ENCODE measurements at regions not wholly inside any gene's neighbourhood (a gene's known extent, or its start where the extent isn't known, plus 50 kb on each side); places are given as distances from the start of the nearest gene placed in this dataset.

- Histone ChIP-seq H3K9ac (ENCODE audit: insufficient read depth in 1 of 2, low read depth in 2 of 2, low read length in 2 of 2) (no peak overlapping the region), H2AFZ (ENCODE audit: low read depth, low read length) (no peak overlapping the region), H3K4me3 (no peak overlapping the region), H3K27ac (ENCODE audit: extremely low read depth, low read depth, low read length) (no peak overlapping the region), H3K36me3 (ENCODE audit: control insufficient read depth, insufficient read depth, low read length) (no peaks in the 10 kb centered on the region), H3K4me1 (replicated peaks in 1 of 2; ENCODE audit: control insufficient read depth in 2 of 2, insufficient read depth in 2 of 2, low read length in 2 of 2) (no peaks in the 10 kb centered on the region), H4K20me1 (replicated peaks; ENCODE audit: control insufficient read depth, insufficient read depth, low read length) (no peaks in the 10 kb centered on the region), H3K4me2 (ENCODE audit: insufficient read depth, low read length) (no peak overlapping the region), H3K9me3 (replicated peaks; ENCODE audit: control insufficient read depth, insufficient read depth, low read depth, low read length) (no peaks in the 10 kb centered on the region), H3K9me1 (ENCODE audit: control insufficient read depth, insufficient read depth, low read length) (no peaks in the 10 kb centered on the region), H3K27me3 (ENCODE audit: control insufficient read depth in 2 of 2, insufficient read depth in 2 of 2, low read length in 2 of 2) (no peaks in the 10 kb centered on the region), H3K79me2 (ENCODE audit: control insufficient read depth, insufficient read depth, low read length) (no peaks in the 10 kb centered on the region)
- DNase-seq (ENCODE audit: extremely low read depth in 1 of 4, low spot score in 3 of 4) (no peak), FAIRE-seq (no peak), ATAC-seq (no peak)
- ChIA-PET CTCF (ENCODE audit: low intra/inter-chr PET ratio) (no interaction called here), POLR2A (no interaction called here)
- 0% methylated on average over 1 of the region's 1 CpG for WGBS (ENCODE audit: insufficient coverage, low coverage, missing lambda C conversion rate)
- in situ Hi-C loops (cut with MboI) = no loop called here
- no TSS peak for BruUV-seq (replicated peaks)
- TF ChIP-seq E2F1 (CRISPR knock-in tag; IDR thresholded peaks at IDR 0.05) (no peak), ZKSCAN3 (CRISPR knock-in tag; IDR thresholded peaks at IDR 0.05) (no peak), ZNF518B (CRISPR knock-in tag; IDR thresholded peaks at IDR 0.05) (no peak), MAFF (IDR thresholded peaks at IDR 0.05; ENCODE audit: low read length) (no peak), TAF15 (IDR thresholded peaks at IDR 0.05; ENCODE audit: low read depth, low read length) (no peak), CHD2 (IDR thresholded peaks at IDR 0.05; ENCODE audit: low read depth, low read length) (no peak), SIN3B (IDR thresholded peaks at IDR 0.05; ENCODE audit: low read depth) (no peak), CREB1 (IDR thresholded peaks at IDR 0.05) (no peak), CREB1 (CRISPR knock-in tag; IDR thresholded peaks at IDR 0.05) (no peak), HNRNPH1 (optimal IDR thresholded peaks at IDR 0.05; ENCODE audit: low read depth, low read length) (no peak)
- TF ChIP-seq, protein P1, sequence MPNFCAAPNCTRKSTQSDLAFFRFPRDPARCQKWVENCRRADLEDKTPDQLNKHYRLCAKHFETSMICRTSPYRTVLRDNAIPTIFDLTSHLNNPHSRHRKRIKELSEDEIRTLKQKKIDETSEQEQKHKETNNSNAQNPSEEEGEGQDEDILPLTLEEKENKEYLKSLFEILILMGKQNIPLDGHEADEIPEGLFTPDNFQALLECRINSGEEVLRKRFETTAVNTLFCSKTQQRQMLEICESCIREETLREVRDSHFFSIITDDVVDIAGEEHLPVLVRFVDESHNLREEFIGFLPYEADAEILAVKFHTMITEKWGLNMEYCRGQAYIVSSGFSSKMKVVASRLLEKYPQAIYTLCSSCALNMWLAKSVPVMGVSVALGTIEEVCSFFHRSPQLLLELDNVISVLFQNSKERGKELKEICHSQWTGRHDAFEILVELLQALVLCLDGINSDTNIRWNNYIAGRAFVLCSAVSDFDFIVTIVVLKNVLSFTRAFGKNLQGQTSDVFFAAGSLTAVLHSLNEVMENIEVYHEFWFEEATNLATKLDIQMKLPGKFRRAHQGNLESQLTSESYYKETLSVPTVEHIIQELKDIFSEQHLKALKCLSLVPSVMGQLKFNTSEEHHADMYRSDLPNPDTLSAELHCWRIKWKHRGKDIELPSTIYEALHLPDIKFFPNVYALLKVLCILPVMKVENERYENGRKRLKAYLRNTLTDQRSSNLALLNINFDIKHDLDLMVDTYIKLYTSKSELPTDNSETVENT (CRISPR knock-in tag; IDR thresholded peaks at IDR 0.05) = no peak
- TF ChIP-seq, protein P2, sequence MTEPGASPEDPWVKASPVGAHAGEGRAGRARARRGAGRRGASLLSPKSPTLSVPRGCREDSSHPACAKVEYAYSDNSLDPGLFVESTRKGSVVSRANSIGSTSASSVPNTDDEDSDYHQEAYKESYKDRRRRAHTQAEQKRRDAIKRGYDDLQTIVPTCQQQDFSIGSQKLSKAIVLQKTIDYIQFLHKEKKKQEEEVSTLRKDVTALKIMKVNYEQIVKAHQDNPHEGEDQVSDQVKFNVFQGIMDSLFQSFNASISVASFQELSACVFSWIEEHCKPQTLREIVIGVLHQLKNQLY (CRISPR knock-in tag; conservative IDR thresholded peaks at IDR 0.05) = no peak
- intact Hi-C loops (cut with micrococcal nuclease) = no loop called here
These were observed 213.9 kb upstream of the LYPLAL1 start for GRCh38 chr1:218959784-218960183.
